Ovary (tissue), 7 donors: ENCODE measurements at regions not wholly inside any gene's neighbourhood (a gene's known extent, or its start where the extent isn't known, plus 50 kb on each side); places are given as distances from the start of the nearest gene placed in this dataset.

Experiments
- DNase-seq, 5 donors: peaks; one replicate each; pipeline ENCODE4 v3.0.0-alpha.2; 2019 to 2020
- H3K27ac ChIP-seq, 2 donors: fragments of 200-600 bp; one replicate each; pipeline versions ENCODE4 v1.5.1 to v1.8.0; 2019 to 2022
- H3K27me3 ChIP-seq: fragments of 200-600 bp; one replicate; pipeline ENCODE4 v1.8.0; 2022
- H3K36me3 ChIP-seq: fragments of 200-600 bp; sonication (generic); one replicate; pipeline ENCODE4 v1.5.1; 2019
- H3K4me1 ChIP-seq: one replicate; pipeline ENCODE4 v1.8.1; 2013; ENCODE audit warnings: mild to moderate bottlenecking, moderate library complexity; ENCODE audit not compliant: insufficient read depth
- H3K4me3 ChIP-seq: fragments of 200-600 bp; sonication (generic); one replicate; pipeline ENCODE4 v1.5.1; 2017
- H3K9me3 ChIP-seq, 2 donors: fragments of 200-600 bp in 1 of 2; sonication (generic) in 1 of 2; one replicate each; pipeline versions ENCODE4 v1.5.1 to v1.8.1; 2013 to 2019; ENCODE audit warnings: mild to moderate bottlenecking in 1 of 2, moderate library complexity in 1 of 2
- CTCF ChIP-seq, 3 donors: fragments of 450-650 bp in 2 of 3; fragments of 200-600 bp in 1 of 3; IDR thresholded peaks; one replicate each; pipeline versions ENCODE4 v1.5.1 to v1.8.0; 2016 to 2022; ENCODE audit warnings: antibody characterized with exemption in 3 of 3, mild to moderate bottlenecking in 1 of 3
- EP300 ChIP-seq: sonication (generic); formaldehyde crosslinking; IDR thresholded peaks from one replicate; pipeline ENCODE4 v1.6.1; 2017; ENCODE audit warnings: antibody characterized with exemption
- POLR2A ChIP-seq: fragments of 450-650 bp; IDR thresholded peaks from one replicate; pipeline ENCODE4 v1.6.1; 2017; ENCODE audit warnings: antibody characterized with exemption, mild to moderate bottlenecking, moderate library complexity
- WGBS, 3 donors: extraction: QIAGEN DNeasy Blood & Tissue Kit in 1 of 3; methylation state at CpG; one replicate each; pipeline versions ENCODE4 v1.1.5 to v1.1.7; 2013 to 2017; 5-methylcytosine and 5-hydroxymethylcytosine counted together
- intact Hi-C, 4 donors: fragments of 100-400 bp; cut with DNase I; formaldehyde crosslinking; loops; one replicate each; pipeline versions ENCODE4 v1.11.0 to v1.15.1; 2022 to 2023
- donor health status: DM: no; HTN: no; CAD: no; lungs with moderate emphysema.
- donor health status: DM: no; HTN: no; CAD: no.
- donor health status: Bipolar disorder and iron deficiency.
- donor health status: DM: no; HTN: no; CAD: no.
- donor health status: DM: yes; HTN: yes; CAD: no.

- no peaks in the 10 kb centered on the region for H3K36me3 ChIP-seq
- WGBS, 3 donors: 73 to 81% (median 79%) methylated on average over 16 of the region's 16 CpGs
- H3K4me3 ChIP-seq: no peak overlapping the region
- H3K27me3 ChIP-seq: no peaks in the 10 kb centered on the region
- H3K9me3 ChIP-seq: no peaks in the 10 kb centered on the region
- TF ChIP-seq EP300 (no peak), POLR2A (no peak), CTCF (IDR thresholded peaks at IDR 0.05) (no peak)
- intact Hi-C loops: no loop called here
- no peak overlapping the region for H3K27ac ChIP-seq
- DNase-seq: no peak
- H3K4me1 ChIP-seq: no peaks in the 10 kb centered on the region
These were observed 249.1 kb upstream of the PITRM1 start for GRCh38 chr10:3421537-3422257.

- H3K4me1 ChIP-seq: no peaks in the 10 kb centered on the region
- no peak overlapping the region for H3K27ac ChIP-seq
- H3K36me3 ChIP-seq: no peaks in the 10 kb centered on the region
- DNase-seq: no peak
- no peaks in the 10 kb centered on the region for H3K9me3 ChIP-seq
- intact Hi-C loops: no loop called here
- H3K4me3 ChIP-seq: no peak overlapping the region
- H3K27me3 ChIP-seq: no peaks in the 10 kb centered on the region
- WGBS, 3 donors: 92 to 93% (median 92%) methylated on average over 16 to 18 of the region's 18 CpGs
- TF ChIP-seq CTCF (IDR thresholded peaks at IDR 0.05) (no peak), POLR2A (no peak), EP300 (no peak)
These were observed 248.2 kb upstream of the PITRM1 start for GRCh38 chr10:3420527-3421469.

- Histone ChIP-seq H3K9me3 (no peaks in the 10 kb centered on the region), H3K36me3 (no peaks in the 10 kb centered on the region), H3K4me3 (no peak overlapping the region), H3K27ac (no peak overlapping the region), H3K4me1 (no peaks in the 10 kb centered on the region), H3K27me3 (no peaks in the 10 kb centered on the region)
- intact Hi-C loops: no loop called here
- TF ChIP-seq POLR2A: no peak
- TF ChIP-seq EP300: no peak
- DNase-seq: no peak
- 78 to 85% (median 84%) methylated on average over 12 of the region's 12 CpGs for WGBS, 3 donors
These were observed 247.3 kb upstream of the PITRM1 start for GRCh38 chr10:3419719-3420495.

- no peak overlapping the region for H3K4me3 ChIP-seq
- intact Hi-C loops: no loop called here
- H3K27me3 ChIP-seq: no peaks in the 10 kb centered on the region
- no peak for TF ChIP-seq EP300
- TF ChIP-seq CTCF (IDR thresholded peaks at IDR 0.05): no peak
- no peak for TF ChIP-seq POLR2A
- H3K9me3 ChIP-seq: no peaks in the 10 kb centered on the region
- H3K36me3 ChIP-seq: no peaks in the 10 kb centered on the region
- H3K27ac ChIP-seq: no peak overlapping the region
- no peak for DNase-seq
- WGBS, 3 donors: 71 to 84% (median 75%) methylated on average over 12 of the region's 12 CpGs
- no peaks in the 10 kb centered on the region for H3K4me1 ChIP-seq
These were observed 246.3 kb upstream of the PITRM1 start for GRCh38 chr10:3418926-3419325.
